HG03097 (cell line): ENCODE measurements at regions not wholly inside any gene's neighbourhood (a gene's known extent, or its start where the extent isn't known, plus 50 kb on each side); places are given as distances from the start of the nearest gene placed in this dataset.

ENCODE experiments used
- ATAC-seq: cut with Tn5 transposase; IDR thresholded peaks from one replicate; pipeline ENCODE4 v1.9.1; 2021; ENCODE audit not compliant: unreplicated experiment, low FRiP score

DNA sequence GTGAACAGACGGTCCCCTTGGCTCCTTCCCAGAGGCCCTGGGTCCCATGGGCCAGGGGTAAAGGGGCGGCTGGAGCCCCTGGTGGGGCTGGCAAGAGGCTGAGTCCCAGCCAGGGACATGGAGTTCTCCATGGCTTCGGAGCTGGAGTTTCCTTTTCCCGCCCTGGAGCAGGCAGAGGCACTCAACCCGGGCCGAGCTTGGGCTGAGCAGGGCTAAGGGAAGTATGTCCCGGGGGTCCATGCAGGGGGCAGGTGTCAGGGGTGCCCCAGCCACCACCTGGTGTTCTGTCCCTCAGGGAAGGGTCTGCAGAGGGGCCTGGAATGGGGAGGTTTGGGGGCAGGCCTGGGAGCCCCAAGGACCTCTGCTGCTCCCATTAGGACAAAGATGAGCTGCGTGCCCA lies 54.0 kb upstream of the TPM4 start:
- ATAC-seq, result no peak

DNA sequence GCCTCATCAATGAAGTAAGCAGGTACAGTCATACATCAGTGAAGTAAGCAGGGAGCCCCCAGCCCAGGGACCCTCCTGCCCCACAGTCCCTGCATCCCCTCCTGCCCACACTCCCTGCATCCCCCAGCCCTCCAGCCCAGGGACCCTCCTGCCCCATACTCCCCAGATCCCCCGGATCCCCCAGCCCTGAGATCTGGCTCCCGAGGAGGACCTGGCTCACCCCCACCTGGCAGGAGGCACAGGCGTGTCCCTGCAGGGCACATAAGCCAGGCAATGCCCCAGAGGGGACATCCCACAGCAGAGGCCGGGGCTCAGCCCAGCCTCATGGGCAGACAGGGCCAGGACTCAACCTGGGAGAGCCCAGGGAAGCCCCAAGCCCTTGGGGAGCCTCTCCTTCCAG lies 53.6 kb upstream of the TPM4 start:
- ATAC-seq, result no peak

DNA sequence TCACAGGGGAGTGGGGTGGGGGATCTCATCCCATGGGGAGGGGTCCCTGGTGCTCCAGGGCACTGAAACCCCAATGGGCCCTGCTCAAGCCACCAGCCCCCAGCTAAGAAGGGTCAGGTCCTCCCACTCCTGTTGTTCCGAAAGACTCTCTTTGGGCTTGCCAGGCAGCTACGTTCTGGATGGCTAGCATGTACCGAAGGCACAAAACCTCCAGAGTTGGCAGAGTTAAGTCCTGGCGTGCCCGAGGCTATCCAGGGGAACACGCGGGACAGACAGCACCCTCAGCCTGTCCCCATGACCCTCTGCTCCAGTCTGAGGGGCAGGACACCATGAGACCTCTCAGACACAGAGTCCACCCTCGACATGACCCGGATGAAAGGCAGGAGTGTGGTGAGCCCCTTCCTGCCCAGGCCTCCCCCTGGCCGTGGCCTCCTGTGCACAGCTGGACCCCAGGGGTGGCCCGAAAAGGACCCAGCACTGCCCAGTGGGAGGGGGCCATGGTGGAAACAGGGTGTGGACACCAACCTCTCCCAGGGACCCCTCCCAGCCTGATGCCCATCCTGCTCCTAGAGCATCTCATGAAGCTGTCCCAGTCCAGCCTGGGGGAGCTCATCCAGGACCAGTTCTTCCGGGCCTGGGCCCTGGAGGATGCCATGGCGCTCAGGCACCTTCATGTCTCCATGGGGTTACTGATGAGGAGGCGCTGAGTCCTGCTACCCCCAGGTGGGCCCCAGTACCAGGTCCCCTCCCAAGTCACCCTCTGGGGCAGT lies 53.0 kb upstream of the TPM4 start:
- no peak for ATAC-seq

DNA sequence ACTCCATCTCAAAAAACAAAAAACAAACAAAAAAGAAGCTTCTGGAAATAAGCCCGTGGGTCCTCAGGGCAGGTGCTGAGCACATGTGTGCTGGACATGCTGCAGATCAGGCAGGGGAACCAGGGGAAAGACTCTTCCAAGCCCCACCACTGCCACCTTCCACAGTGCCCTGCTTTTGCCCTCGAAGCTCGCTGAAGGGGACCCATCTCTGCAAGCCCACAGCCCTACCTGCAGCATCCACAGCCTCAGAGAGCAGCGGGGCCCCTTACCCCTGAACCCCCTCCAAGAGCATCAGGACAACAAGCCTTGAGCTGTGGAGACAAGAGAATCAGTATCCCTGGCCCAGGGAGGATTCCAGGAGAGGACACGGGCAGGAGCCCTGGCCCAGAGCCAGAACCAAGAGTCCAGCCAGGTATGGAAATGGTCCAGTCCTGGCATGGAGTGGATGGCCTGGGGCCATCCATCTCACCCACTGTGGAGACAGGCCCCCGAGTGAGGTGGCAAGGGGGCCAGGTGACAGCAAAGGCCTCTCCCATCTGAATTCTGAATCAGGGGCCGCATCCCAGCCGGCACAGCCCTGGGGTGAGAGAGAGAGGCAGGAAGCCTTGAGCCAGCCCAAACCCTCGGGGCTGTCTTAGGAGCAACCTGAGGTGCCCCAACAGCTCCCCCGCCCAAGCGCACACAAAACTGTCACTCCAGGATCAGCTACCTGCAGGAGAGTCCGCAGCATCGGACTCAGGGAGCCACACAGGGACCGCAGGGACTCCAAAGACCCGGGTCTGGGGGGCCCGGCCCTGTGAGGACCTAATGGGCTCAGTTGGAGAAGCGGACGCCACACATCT lies 51.8 kb upstream of the TPM4 start:
- ATAC-seq, result no peak

DNA sequence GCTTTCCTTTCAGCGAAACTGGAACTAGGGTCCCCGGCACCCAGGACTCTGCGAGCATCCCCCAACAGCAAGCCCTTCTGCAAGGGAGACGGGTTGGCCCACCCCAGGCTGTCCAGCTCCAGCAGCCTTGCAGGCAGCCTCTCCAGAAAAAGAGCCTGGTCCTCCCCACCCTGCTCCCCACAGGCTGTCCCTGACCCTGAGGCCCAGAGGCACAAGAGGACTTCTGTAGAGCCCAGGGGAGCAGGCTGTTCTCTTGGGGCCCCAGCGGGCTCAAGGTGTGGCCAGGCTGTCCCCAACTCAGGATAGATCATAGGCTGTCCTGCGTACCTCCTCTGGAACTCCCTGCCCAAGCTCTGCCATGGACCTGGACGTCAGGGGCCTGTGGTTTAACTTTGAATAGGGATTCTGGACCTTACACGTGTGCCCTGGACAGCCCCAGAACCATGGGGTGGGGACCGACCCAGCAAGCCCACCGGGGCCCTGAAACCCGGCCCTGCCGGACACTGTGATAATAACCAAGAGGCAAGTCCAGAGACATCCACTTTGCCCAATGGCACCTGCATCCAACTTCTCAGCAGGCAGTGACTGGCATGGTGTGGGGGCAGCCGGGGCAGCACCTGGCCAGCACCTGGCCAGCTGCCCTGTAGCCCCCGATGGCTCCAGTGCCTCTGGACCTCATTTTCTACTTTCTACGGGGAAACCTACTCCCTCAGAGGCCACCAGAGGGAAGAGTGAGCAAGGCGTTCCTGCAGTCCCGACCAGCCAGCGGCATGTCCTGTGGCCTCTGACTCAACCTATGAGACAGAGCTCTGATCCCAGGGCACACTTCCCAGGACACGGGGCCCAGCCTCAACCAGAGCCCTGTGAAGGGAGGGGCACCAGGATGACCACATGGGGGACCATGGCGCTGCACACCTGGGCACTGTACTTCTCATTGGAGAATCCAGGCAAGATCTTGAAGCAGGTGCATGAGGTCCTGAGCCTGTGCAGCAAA lies 50.9 kb upstream of the TPM4 start:
- ATAC-seq, result no peak

DNA sequence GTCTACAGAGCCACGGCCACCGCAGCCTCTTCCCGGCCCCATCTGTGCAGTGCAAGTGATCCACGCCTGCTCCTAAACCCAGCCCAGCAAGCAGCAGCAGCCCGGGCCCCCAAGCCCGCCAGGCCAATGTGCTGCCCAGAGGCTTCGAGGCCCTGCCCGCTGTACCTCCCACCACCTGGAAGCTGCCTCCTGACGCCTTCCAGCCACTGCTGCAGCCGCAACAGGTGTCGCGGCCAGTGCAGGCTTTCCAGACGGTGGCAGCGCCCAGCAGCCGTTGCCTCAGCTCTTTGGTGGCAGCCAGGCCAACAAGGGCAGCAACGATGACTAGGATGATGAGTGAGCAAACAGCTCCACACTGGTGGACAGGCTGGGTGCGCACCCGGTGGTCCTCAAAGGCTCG lies 50.2 kb upstream of the TPM4 start:
- no peak for ATAC-seq
